ENCODE measurements at regions not wholly inside any gene's neighbourhood (a gene's known extent, or its start where the extent isn't known, plus 50 kb on each side); places are given as distances from the start of the nearest gene placed in this dataset.

GRCh38 chr10:128528167-128528566 is 401.9 kb upstream of the MKI67 start:
- H3K36me3 ChIP-seq (replicated peaks in 1 of 2; ENCODE audit: control insufficient read depth in 2 of 2, insufficient read depth in 2 of 2, low read length in 2 of 2) = no peaks in the 10 kb centered on the region
- no peak overlapping the region for H2AK5ac ChIP-seq (ENCODE audit: low read depth, low read length)
- H3K27me3 ChIP-seq (ENCODE audit: control insufficient read depth in 3 of 3, insufficient read depth in 3 of 3, low read depth in 1 of 3, low read length in 3 of 3) = no peaks in the 10 kb centered on the region
- WGBS, 2 donors (ENCODE audit: extremely low coverage in 2 of 2, insufficient read length in 2 of 2, insufficient replicate concordance in 1 of 2) = no CpG with 5 or more reads among the region's 2 CpGs
- no peak overlapping the region for H3K4me3 ChIP-seq (ENCODE audit: low read length in 2 of 2)
- H2BK5ac ChIP-seq (ENCODE audit: low read length) = no peak overlapping the region
- no peak overlapping the region for H3K18ac ChIP-seq (ENCODE audit: low read length)
- peaks cover 0 to 2% of the 10 kb centered on the region in 2 donors for H3K4me1 ChIP-seq (ENCODE audit: control insufficient read depth in 2 of 2, insufficient read depth in 1 of 2, low read depth in 1 of 2, low read length in 2 of 2)
- H3K79me1 ChIP-seq (ENCODE audit: low read depth, low read length) = no peaks in the 10 kb centered on the region
- H4K8ac ChIP-seq (ENCODE audit: low read depth, low read length) = no peak overlapping the region
- H3K4me2 ChIP-seq (ENCODE audit: insufficient read depth, low read length, poor library complexity, severe bottlenecking) = no peak overlapping the region
- H3K9ac ChIP-seq (ENCODE audit: low read depth, low read length, poor library complexity) = no peak overlapping the region
- H3K23ac ChIP-seq (ENCODE audit: low read depth, low read length, poor library complexity) = no peak overlapping the region
- no peak overlapping the region for H3K14ac ChIP-seq (ENCODE audit: low read length)
- DNase-seq (ENCODE audit: low spot score) = no peak
- no peak overlapping the region for H4K91ac ChIP-seq (ENCODE audit: low read depth, low read length, poor library complexity)
- H2BK15ac ChIP-seq (ENCODE audit: low read length) = no peak overlapping the region
- H3K4ac ChIP-seq (ENCODE audit: low read length) = no peak overlapping the region
- H2AFZ ChIP-seq (ENCODE audit: low read length) = no peak overlapping the region
- H2BK12ac ChIP-seq (ENCODE audit: low read length) = no peak overlapping the region
- H3K9me3 ChIP-seq (replicated peaks in 1 of 2; ENCODE audit: control insufficient read depth in 2 of 2, insufficient read depth in 1 of 2, low read depth in 1 of 2, low read length in 2 of 2) = no peaks in the 10 kb centered on the region
- H3K27ac ChIP-seq (replicated peaks; ENCODE audit: low read length) = no peak overlapping the region
- H2BK120ac ChIP-seq (ENCODE audit: low read depth, low read length) = no peak overlapping the region

GRCh38 chr10:128528781-128529180 is 402.6 kb upstream of the MKI67 start:
- no peak for DNase-seq (ENCODE audit: low spot score)
- Histone ChIP-seq H3K4me3 (ENCODE audit: low read length in 2 of 2) (no peak overlapping the region), H3K4ac (ENCODE audit: low read length) (no peak overlapping the region), H2BK120ac (ENCODE audit: low read depth, low read length) (no peak overlapping the region), H2BK12ac (ENCODE audit: low read length) (no peak overlapping the region), H3K79me1 (ENCODE audit: low read depth, low read length) (no peaks in the 10 kb centered on the region), H2BK15ac (ENCODE audit: low read length) (no peak overlapping the region), H3K9ac (ENCODE audit: low read depth, low read length, poor library complexity) (no peak overlapping the region), H3K36me3 (replicated peaks in 1 of 2; ENCODE audit: control insufficient read depth in 2 of 2, insufficient read depth in 2 of 2, low read length in 2 of 2) (no peaks in the 10 kb centered on the region), H2AFZ (ENCODE audit: low read length) (no peak overlapping the region), H3K14ac (ENCODE audit: low read length) (no peak overlapping the region), H3K27me3 (ENCODE audit: control insufficient read depth in 3 of 3, insufficient read depth in 3 of 3, low read depth in 1 of 3, low read length in 3 of 3) (peaks cover 0 to 1% (median 0%) of the 10 kb centered on the region in 3 experiments), H2AK5ac (ENCODE audit: low read depth, low read length) (no peak overlapping the region), H2BK5ac (ENCODE audit: low read length) (no peak overlapping the region), H4K8ac (ENCODE audit: low read depth, low read length) (no peak overlapping the region), H3K9me3 (replicated peaks in 1 of 2; ENCODE audit: control insufficient read depth in 2 of 2, insufficient read depth in 1 of 2, low read depth in 1 of 2, low read length in 2 of 2) (no peaks in the 10 kb centered on the region), H3K27ac (replicated peaks; ENCODE audit: low read length) (no peak overlapping the region), H3K23ac (ENCODE audit: low read depth, low read length, poor library complexity) (no peak overlapping the region), H3K4me2 (ENCODE audit: insufficient read depth, low read length, poor library complexity, severe bottlenecking) (no peak overlapping the region), H3K18ac (ENCODE audit: low read length) (no peak overlapping the region), H4K91ac (ENCODE audit: low read depth, low read length, poor library complexity) (no peak overlapping the region), H3K4me1 (ENCODE audit: control insufficient read depth in 2 of 2, insufficient read depth in 1 of 2, low read depth in 1 of 2, low read length in 2 of 2) (peaks cover 0 to 2% of the 10 kb centered on the region in 2 donors)
- no CpG with 5 or more reads among the region's 11 CpGs for WGBS, 2 donors (ENCODE audit: extremely low coverage in 2 of 2, insufficient read length in 2 of 2, insufficient replicate concordance in 1 of 2)

GRCh38 chr10:128529225-128529624 is 403.0 kb upstream of the MKI67 start:
- no peak overlapping the region for H3K14ac ChIP-seq (ENCODE audit: low read length)
- H3K79me1 ChIP-seq (ENCODE audit: low read depth, low read length) = no peaks in the 10 kb centered on the region
- H3K36me3 ChIP-seq (replicated peaks in 1 of 2; ENCODE audit: control insufficient read depth in 2 of 2, insufficient read depth in 2 of 2, low read length in 2 of 2) = no peaks in the 10 kb centered on the region
- no peak overlapping the region for H3K4me3 ChIP-seq (ENCODE audit: low read length in 2 of 2)
- H3K27ac ChIP-seq (replicated peaks; ENCODE audit: low read length) = no peak overlapping the region
- no peak overlapping the region for H3K4me2 ChIP-seq (ENCODE audit: insufficient read depth, low read length, poor library complexity, severe bottlenecking)
- H3K4ac ChIP-seq (ENCODE audit: low read length) = no peak overlapping the region
- no CpG with 5 or more reads among the region's 6 CpGs for WGBS, 2 donors (ENCODE audit: extremely low coverage in 2 of 2, insufficient read length in 2 of 2, insufficient replicate concordance in 1 of 2)
- no peak for DNase-seq (ENCODE audit: low spot score)
- H2AK5ac ChIP-seq (ENCODE audit: low read depth, low read length) = no peak overlapping the region
- H3K9me3 ChIP-seq (replicated peaks in 1 of 2; ENCODE audit: control insufficient read depth in 2 of 2, insufficient read depth in 1 of 2, low read depth in 1 of 2, low read length in 2 of 2) = no peaks in the 10 kb centered on the region
- H3K23ac ChIP-seq (ENCODE audit: low read depth, low read length, poor library complexity) = no peak overlapping the region
- H4K8ac ChIP-seq (ENCODE audit: low read depth, low read length) = no peak overlapping the region
- peaks cover 0 to 2% of the 10 kb centered on the region in 2 donors for H3K4me1 ChIP-seq (ENCODE audit: control insufficient read depth in 2 of 2, insufficient read depth in 1 of 2, low read depth in 1 of 2, low read length in 2 of 2)
- H2BK120ac ChIP-seq (ENCODE audit: low read depth, low read length) = no peak overlapping the region
- H3K9ac ChIP-seq (ENCODE audit: low read depth, low read length, poor library complexity) = no peak overlapping the region
- H2BK5ac ChIP-seq (ENCODE audit: low read length) = no peak overlapping the region
- H2AFZ ChIP-seq (ENCODE audit: low read length) = no peak overlapping the region
- H2BK12ac ChIP-seq (ENCODE audit: low read length) = no peak overlapping the region
- peaks cover 0 to 1% (median 0%) of the 10 kb centered on the region in 3 experiments for H3K27me3 ChIP-seq (ENCODE audit: control insufficient read depth in 3 of 3, insufficient read depth in 3 of 3, low read depth in 1 of 3, low read length in 3 of 3)
- no peak overlapping the region for H3K18ac ChIP-seq (ENCODE audit: low read length)
- H2BK15ac ChIP-seq (ENCODE audit: low read length) = no peak overlapping the region
- H4K91ac ChIP-seq (ENCODE audit: low read depth, low read length, poor library complexity) = no peak overlapping the region

GRCh38 chr10:128530301-128530700 is 404.1 kb upstream of the MKI67 start:
- no peak overlapping the region for H3K23ac ChIP-seq (ENCODE audit: low read depth, low read length, poor library complexity)
- H3K4me3 ChIP-seq (ENCODE audit: low read length in 2 of 2) = no peak overlapping the region
- no peaks in the 10 kb centered on the region for H3K9me3 ChIP-seq (replicated peaks in 1 of 2; ENCODE audit: control insufficient read depth in 2 of 2, insufficient read depth in 1 of 2, low read depth in 1 of 2, low read length in 2 of 2)
- no peak overlapping the region for H2BK12ac ChIP-seq (ENCODE audit: low read length)
- no peaks in the 10 kb centered on the region for H3K36me3 ChIP-seq (replicated peaks in 1 of 2; ENCODE audit: control insufficient read depth in 2 of 2, insufficient read depth in 2 of 2, low read length in 2 of 2)
- peaks cover 0 to 1% (median 0%) of the 10 kb centered on the region in 3 experiments for H3K27me3 ChIP-seq (ENCODE audit: control insufficient read depth in 3 of 3, insufficient read depth in 3 of 3, low read depth in 1 of 3, low read length in 3 of 3)
- H4K91ac ChIP-seq (ENCODE audit: low read depth, low read length, poor library complexity) = no peak overlapping the region
- no peak overlapping the region for H3K9ac ChIP-seq (ENCODE audit: low read depth, low read length, poor library complexity)
- peaks cover 0 to 2% of the 10 kb centered on the region in 2 donors for H3K4me1 ChIP-seq (ENCODE audit: control insufficient read depth in 2 of 2, insufficient read depth in 1 of 2, low read depth in 1 of 2, low read length in 2 of 2)
- H2BK120ac ChIP-seq (ENCODE audit: low read depth, low read length) = no peak overlapping the region
- no peak for DNase-seq (ENCODE audit: low spot score)
- H3K4me2 ChIP-seq (ENCODE audit: insufficient read depth, low read length, poor library complexity, severe bottlenecking) = no peak overlapping the region
- no peak overlapping the region for H2BK15ac ChIP-seq (ENCODE audit: low read length)
- H2AK5ac ChIP-seq (ENCODE audit: low read depth, low read length) = no peak overlapping the region
- no peak overlapping the region for H3K4ac ChIP-seq (ENCODE audit: low read length)
- no peak overlapping the region for H3K18ac ChIP-seq (ENCODE audit: low read length)
- no peak overlapping the region for H3K14ac ChIP-seq (ENCODE audit: low read length)
- H2AFZ ChIP-seq (ENCODE audit: low read length) = no peak overlapping the region
- no peak overlapping the region for H3K27ac ChIP-seq (replicated peaks; ENCODE audit: low read length)
- WGBS, 2 donors (ENCODE audit: extremely low coverage in 2 of 2, insufficient read length in 2 of 2, insufficient replicate concordance in 1 of 2) = no CpG with 5 or more reads among the region's 5 CpGs
- no peak overlapping the region for H2BK5ac ChIP-seq (ENCODE audit: low read length)
- H3K79me1 ChIP-seq (ENCODE audit: low read depth, low read length) = no peaks in the 10 kb centered on the region
- no peak overlapping the region for H4K8ac ChIP-seq (ENCODE audit: low read depth, low read length)

Data from neuronal stem cell (in vitro differentiated cells).